ENCODE measurements at regions not wholly inside any gene's neighbourhood (a gene's known extent, or its start where the extent isn't known, plus 50 kb on each side); places are given as distances from the start of the nearest gene placed in this dataset.
"Not testable (repeated sequence)": the region's sequence is repeated elsewhere in the genome, so short reads cannot be mapped to it uniquely, and the experiment has no call there.

GRCh38 chr10:78659598-78659967, 409.2 kb upstream of the ZMIZ1 start:
- H3K27me3 ChIP-seq (ENCODE audit: insufficient read depth, low read length), result no peaks in the 10 kb centered on the region
- H3K36me3 ChIP-seq (ENCODE audit: insufficient read depth, low read depth, low read length), result no peaks in the 10 kb centered on the region
- peaks cover 4% of the 10 kb centered on the region; the same call in 1 of the 2 replicates for H3K4me1 ChIP-seq (ENCODE audit: insufficient read depth, low read length)
- no peak overlapping the region for H3K27ac ChIP-seq (ENCODE audit: low read length)
- H3K4me3 ChIP-seq (ENCODE audit: low read length), result no peak overlapping the region
- peaks cover 8% of the 10 kb centered on the region for H3K9me3 ChIP-seq (ENCODE audit: insufficient read depth, low read depth, low read length)
- no peak overlapping the region for H3K9ac ChIP-seq (ENCODE audit: low read depth, low read length)

DNA sequence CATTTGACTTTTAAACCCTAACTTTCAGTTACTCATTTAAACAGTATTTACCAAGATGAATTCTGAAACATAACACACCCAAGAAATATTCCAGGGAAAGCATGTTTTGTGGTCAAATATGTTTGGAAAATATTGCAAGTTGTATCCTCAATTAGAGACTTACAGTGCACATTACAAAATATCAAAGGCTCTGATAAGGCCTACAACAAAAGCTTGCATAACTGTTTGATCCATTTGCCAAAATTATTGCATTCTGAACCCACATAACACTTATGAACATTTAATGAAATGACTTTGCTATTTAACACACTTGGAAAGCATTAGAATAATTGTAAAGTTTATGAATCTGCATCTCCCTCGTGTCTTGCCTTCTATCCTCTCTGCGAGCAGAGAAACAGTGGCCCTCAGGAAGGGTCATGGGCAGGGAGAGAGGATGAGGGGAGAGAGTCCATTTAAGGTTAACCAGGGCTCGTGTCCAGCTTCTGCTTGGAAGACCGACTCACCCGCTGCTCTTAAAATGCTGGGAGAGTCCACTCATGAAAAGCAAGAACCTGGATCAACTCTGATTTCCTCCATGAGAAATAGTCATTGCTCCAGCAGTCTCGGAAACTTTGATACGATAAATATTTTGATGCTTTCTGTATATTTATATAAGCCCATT, 408.2 kb upstream of the ZMIZ1 start:
- Histone ChIP-seq H3K27ac (ENCODE audit: low read length) (no peak overlapping the region), H3K4me3 (ENCODE audit: low read length) (no peak overlapping the region), H3K4me1 (ENCODE audit: insufficient read depth, low read length) (peaks cover 4% of the 10 kb centered on the region; the same call in 1 of the 2 replicates), H3K27me3 (ENCODE audit: insufficient read depth, low read length) (no peaks in the 10 kb centered on the region), H3K9me3 (ENCODE audit: insufficient read depth, low read depth, low read length) (peaks cover 15% of the 10 kb centered on the region), H3K36me3 (ENCODE audit: insufficient read depth, low read depth, low read length) (no peaks in the 10 kb centered on the region), H3K9ac (ENCODE audit: low read depth, low read length) (no peak overlapping the region)

- Histone ChIP-seq H3K36me3 (ENCODE audit: insufficient read depth, low read depth, low read length) (no peaks in the 10 kb centered on the region), H3K9me3 (ENCODE audit: insufficient read depth, low read depth, low read length) (peaks cover 15% of the 10 kb centered on the region), H3K4me3 (ENCODE audit: low read length) (no peak overlapping the region), H3K27ac (ENCODE audit: low read length) (no peak overlapping the region), H3K9ac (ENCODE audit: low read depth, low read length) (no peak overlapping the region), H3K4me1 (ENCODE audit: insufficient read depth, low read length) (no peaks in the 10 kb centered on the region), H3K27me3 (ENCODE audit: insufficient read depth, low read length) (no peaks in the 10 kb centered on the region)
These were observed 405.0 kb upstream of the ZMIZ1 start for GRCh38 chr10:78663721-78664120.

DNA sequence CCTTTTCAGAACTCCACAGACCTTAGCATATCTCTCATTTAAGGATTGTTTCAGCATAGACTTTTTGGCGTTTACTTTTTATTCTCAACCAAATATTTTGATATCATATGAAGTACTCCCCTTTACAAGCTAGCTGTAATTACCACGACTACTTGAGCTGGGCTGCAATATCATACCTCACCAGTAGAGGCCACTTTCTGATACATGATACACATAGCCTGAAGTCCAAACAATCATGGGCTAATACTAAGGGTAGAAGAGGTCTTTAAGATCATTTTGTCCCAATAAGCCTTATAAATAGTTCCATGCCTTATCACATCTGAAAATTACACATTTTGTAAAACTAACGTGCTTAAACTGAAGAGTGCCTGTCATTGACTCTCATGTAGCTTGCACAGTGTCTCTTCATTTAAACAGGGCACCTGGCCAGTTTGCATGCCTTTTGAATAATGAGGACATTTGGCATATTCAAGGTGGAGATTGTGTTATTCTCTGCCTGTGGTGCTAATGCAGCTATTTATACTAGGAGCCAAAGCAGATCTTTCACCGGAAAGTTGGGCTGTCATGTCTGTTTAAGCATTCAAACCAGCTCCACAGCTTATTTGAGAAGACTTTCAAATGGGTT, 403.7 kb upstream of the ZMIZ1 start:
- Histone ChIP-seq H3K27me3 (ENCODE audit: insufficient read depth, low read length) (no peaks in the 10 kb centered on the region), H3K36me3 (ENCODE audit: insufficient read depth, low read depth, low read length) (no peaks in the 10 kb centered on the region), H3K27ac (ENCODE audit: low read length) (no peak overlapping the region), H3K4me3 (ENCODE audit: low read length) (no peak overlapping the region), H3K9ac (ENCODE audit: low read depth, low read length) (no peak overlapping the region), H3K9me3 (ENCODE audit: insufficient read depth, low read depth, low read length) (peaks cover 15% of the 10 kb centered on the region), H3K4me1 (ENCODE audit: insufficient read depth, low read length) (no peaks in the 10 kb centered on the region)

DNA sequence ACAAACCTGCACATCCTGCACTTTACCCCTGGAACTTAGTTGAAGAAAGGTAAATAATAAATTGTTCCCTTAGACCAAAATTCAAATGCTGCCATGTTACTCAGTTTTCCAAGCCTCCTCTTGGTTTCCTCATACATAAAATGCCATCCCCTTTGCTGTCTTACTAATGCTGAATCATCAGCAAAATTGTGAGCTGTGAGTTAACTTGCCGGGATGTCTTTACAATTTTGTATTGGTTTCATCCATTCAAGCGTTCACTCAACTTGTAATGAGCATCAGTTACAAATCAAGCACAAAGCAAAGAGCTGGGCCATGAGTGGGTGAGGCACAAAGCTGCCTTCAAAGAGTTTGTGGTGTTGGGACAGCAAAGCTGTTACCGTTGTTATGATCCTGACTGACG, 395.8 kb upstream of the ZMIZ1 start:
- no peak overlapping the region for H3K9ac ChIP-seq (ENCODE audit: low read depth, low read length)

GRCh38 chr10:78681141-78681540, 387.6 kb upstream of the ZMIZ1 start:
- not testable (repeated sequence) for H3K4me1 ChIP-seq (ENCODE audit: insufficient read depth, low read length); H3K36me3 ChIP-seq (ENCODE audit: insufficient read depth, low read depth, low read length); H3K4me3 ChIP-seq (ENCODE audit: low read length); H3K27ac ChIP-seq (ENCODE audit: low read length); H3K9ac ChIP-seq (ENCODE audit: low read depth, low read length); H3K27me3 ChIP-seq (ENCODE audit: insufficient read depth, low read length)
- peaks cover 10% of the 10 kb centered on the region for H3K9me3 ChIP-seq (ENCODE audit: insufficient read depth, low read depth, low read length)

More for the DNA sequence above, 395.8 kb upstream of the ZMIZ1 start:
- Histone ChIP-seq H3K36me3 (ENCODE audit: insufficient read depth, low read depth, low read length) (no peaks in the 10 kb centered on the region), H3K9me3 (ENCODE audit: insufficient read depth, low read depth, low read length) (no peaks in the 10 kb centered on the region), H3K4me1 (ENCODE audit: insufficient read depth, low read length) (no peaks in the 10 kb centered on the region), H3K27me3 (ENCODE audit: insufficient read depth, low read length) (no peaks in the 10 kb centered on the region), H3K4me3 (ENCODE audit: low read length) (no peak overlapping the region), H3K27ac (ENCODE audit: low read length) (no peak overlapping the region)

DNA sequence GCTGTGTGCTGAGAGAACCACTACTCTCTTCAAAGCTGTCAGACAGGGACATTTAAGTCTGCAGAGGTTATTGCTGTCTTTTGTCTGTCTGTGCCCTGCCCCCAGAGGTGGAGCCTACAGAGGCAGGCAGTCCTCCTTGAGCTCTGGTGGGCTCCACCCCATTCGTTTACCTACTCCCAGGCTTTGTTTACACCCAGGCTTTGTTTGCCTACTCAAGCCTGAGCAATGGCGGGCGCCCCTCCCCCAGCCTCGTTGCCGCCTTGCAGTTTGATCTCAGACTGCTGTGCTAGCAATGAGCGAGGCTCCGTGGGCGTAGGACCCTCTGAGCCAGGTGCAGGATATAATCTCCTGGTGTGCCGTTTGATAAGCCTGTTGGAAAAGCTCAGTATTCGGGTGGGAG, 386.8 kb upstream of the ZMIZ1 start:
- not testable (repeated sequence) for H3K27ac ChIP-seq (ENCODE audit: low read length)

GRCh38 chr10:78684947-78685346, 383.8 kb upstream of the ZMIZ1 start:
- no peaks in the 10 kb centered on the region for H3K27me3 ChIP-seq (ENCODE audit: insufficient read depth, low read length)
- peaks cover 10% of the 10 kb centered on the region for H3K9me3 ChIP-seq (ENCODE audit: insufficient read depth, low read depth, low read length)
- H3K27ac ChIP-seq (ENCODE audit: low read length), result no peak overlapping the region
- no peak overlapping the region for H3K4me3 ChIP-seq (ENCODE audit: low read length)
- no peak overlapping the region for H3K9ac ChIP-seq (ENCODE audit: low read depth, low read length)
- no peaks in the 10 kb centered on the region for H3K36me3 ChIP-seq (ENCODE audit: insufficient read depth, low read depth, low read length)
- H3K4me1 ChIP-seq (ENCODE audit: insufficient read depth, low read length), result no peaks in the 10 kb centered on the region

More for the DNA sequence above, 386.8 kb upstream of the ZMIZ1 start:
- H3K36me3 ChIP-seq (ENCODE audit: insufficient read depth, low read depth, low read length); H3K9ac ChIP-seq (ENCODE audit: low read depth, low read length); H3K4me3 ChIP-seq (ENCODE audit: low read length); H3K27me3 ChIP-seq (ENCODE audit: insufficient read depth, low read length); H3K4me1 ChIP-seq (ENCODE audit: insufficient read depth, low read length): not testable (repeated sequence)
- H3K9me3 ChIP-seq (ENCODE audit: insufficient read depth, low read depth, low read length), result peaks cover 10% of the 10 kb centered on the region

DNA sequence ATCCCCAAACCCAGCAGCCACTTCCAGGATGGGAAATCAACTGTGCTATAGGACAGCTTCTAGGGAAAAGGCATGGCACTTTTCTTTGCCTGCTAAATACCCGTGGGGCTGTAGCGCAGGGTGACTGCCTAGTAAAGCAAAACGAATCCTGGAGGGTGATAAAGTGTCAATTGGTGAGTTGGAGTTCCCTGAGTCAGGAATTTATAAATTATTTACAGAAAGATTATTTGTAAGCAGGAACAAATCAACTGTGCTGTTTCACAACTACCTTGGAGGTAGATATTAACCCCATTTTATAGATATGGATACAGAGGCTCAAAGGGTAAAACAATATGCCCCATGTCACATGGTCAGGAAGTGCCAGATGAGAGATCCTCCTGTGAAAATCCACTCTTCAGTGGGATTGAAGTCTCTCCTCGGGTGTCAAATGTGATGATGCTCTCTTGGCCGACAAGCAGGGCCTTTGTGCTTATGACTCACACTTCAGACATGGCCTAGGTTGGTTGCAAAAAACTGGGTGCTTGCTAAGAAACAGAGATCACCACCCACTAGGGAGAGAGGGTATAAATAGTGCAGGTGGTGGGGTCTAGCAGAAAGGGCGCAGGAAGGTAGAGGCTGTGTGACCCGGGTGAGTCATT, 383.2 kb upstream of the ZMIZ1 start:
- H3K4me3 ChIP-seq (ENCODE audit: low read length), result no peak overlapping the region
- no peak overlapping the region for H3K9ac ChIP-seq (ENCODE audit: low read depth, low read length)
- no peaks in the 10 kb centered on the region for H3K4me1 ChIP-seq (ENCODE audit: insufficient read depth, low read length)
- peaks cover 10% of the 10 kb centered on the region for H3K9me3 ChIP-seq (ENCODE audit: insufficient read depth, low read depth, low read length)
- no peak overlapping the region for H3K27ac ChIP-seq (ENCODE audit: low read length)
- no peaks in the 10 kb centered on the region for H3K27me3 ChIP-seq (ENCODE audit: insufficient read depth, low read length)
- H3K36me3 ChIP-seq (ENCODE audit: insufficient read depth, low read depth, low read length), result no peaks in the 10 kb centered on the region

- Histone ChIP-seq H3K9me3 (ENCODE audit: insufficient read depth, low read depth, low read length) (peaks cover 10% of the 10 kb centered on the region), H3K36me3 (ENCODE audit: insufficient read depth, low read depth, low read length) (no peaks in the 10 kb centered on the region), H3K4me1 (ENCODE audit: insufficient read depth, low read length) (no peaks in the 10 kb centered on the region), H3K27me3 (ENCODE audit: insufficient read depth, low read length) (no peaks in the 10 kb centered on the region), H3K9ac (ENCODE audit: low read depth, low read length) (no peak overlapping the region), H3K27ac (ENCODE audit: low read length) (no peak overlapping the region), H3K4me3 (ENCODE audit: low read length) (no peak overlapping the region)
These were observed 382.2 kb upstream of the ZMIZ1 start for GRCh38 chr10:78686444-78687060.

GRCh38 chr10:78687626-78688025, 381.1 kb upstream of the ZMIZ1 start:
- no peaks in the 10 kb centered on the region for H3K4me1 ChIP-seq (ENCODE audit: insufficient read depth, low read length)
- no peak overlapping the region for H3K9ac ChIP-seq (ENCODE audit: low read depth, low read length)
- H3K27ac ChIP-seq (ENCODE audit: low read length), result no peak overlapping the region
- H3K36me3 ChIP-seq (ENCODE audit: insufficient read depth, low read depth, low read length), result no peaks in the 10 kb centered on the region
- peaks cover 6% of the 10 kb centered on the region for H3K9me3 ChIP-seq (ENCODE audit: insufficient read depth, low read depth, low read length)
- H3K27me3 ChIP-seq (ENCODE audit: insufficient read depth, low read length), result no peaks in the 10 kb centered on the region
- no peak overlapping the region for H3K4me3 ChIP-seq (ENCODE audit: low read length)

Data from iPS-20b (cell line).